B cell (primary cell): ENCODE measurements at regions not wholly inside any gene's neighbourhood (a gene's known extent, or its start where the extent isn't known, plus 50 kb on each side); places are given as distances from the start of the nearest gene placed in this dataset.

Experiments used
- CTCF ChIP-seq: fragments of 200-600 bp; IDR thresholded peaks from one replicate; pipeline ENCODE4 v1.8.0; 2022; ENCODE audit warnings: antibody characterized with exemption, mild to moderate bottlenecking
- EZH2 ChIP-seq: IDR thresholded peaks from 2 replicates; pipeline ENCODE4 v1.6.1; 2012; ENCODE audit warnings: borderline replicate concordance, low read depth, mild to moderate bottlenecking, moderate library complexity, low read length; ENCODE audit not compliant: insufficient read depth, poor library complexity, severe bottlenecking

- TF ChIP-seq CTCF, result no peak
- no peak for TF ChIP-seq EZH2
Observed at GRCh38 chrX:69031971-69032391, 133.3 kb downstream of the PJA1 start.
